A673 (cell line): ENCODE measurements at regions not wholly inside any gene's neighbourhood (a gene's known extent, or its start where the extent isn't known, plus 50 kb on each side); places are given as distances from the start of the nearest gene placed in this dataset.

Source experiments
- BruUV-seq: library from RNA; stranded (reverse); fragments of 400-500 nt; replicated peaks from 2 replicates; lab custom pipeline; 2021; lab: Mats Ljungman, UMichigan
- CTCF ChIA-PET: fragments of 300-600 bp; sonication (Branson Sonifier 250); formaldehyde crosslinking; loops from one replicate; lab custom pipeline; 2022; ENCODE audit warnings: antibody characterized with exemption; lab: Charles Lee
- POLR2A ChIA-PET: fragments of 300-600 bp; sonication (Branson Sonifier 250); formaldehyde crosslinking; loops from one replicate; lab custom pipeline; 2022; ENCODE audit warnings: antibody characterized with exemption; ENCODE audit not compliant: low non-redundant PET; lab: Charles Lee
- DNase-seq: peaks from one replicate; pipeline ENCODE4 v3.0.0-alpha.2; 2015; ENCODE audit warnings: low spot score
- H3K27ac ChIP-seq: fragments of 200-600 bp; sonication (generic); 2 replicates; pipeline ENCODE4 v1.5.1; 2016; ENCODE audit warnings: mixed run types, low read depth, mild to moderate bottlenecking, mixed read lengths, antibody characterized with exemption, low read length; ENCODE audit not compliant: poor library complexity, severe bottlenecking
- H3K27me3 ChIP-seq: fragments of 200-600 bp; sonication (generic); replicated peaks from 2 replicates; pipeline ENCODE4 v1.6.1; 2017; ENCODE audit warnings: mixed run types, low read depth, mild to moderate bottlenecking, mixed read lengths, antibody characterized with exemption, low read length; ENCODE audit not compliant: insufficient read depth, poor library complexity
- H3K36me3 ChIP-seq: fragments of 200-600 bp; sonication (generic); 2 replicates; pipeline ENCODE4 v1.6.1; 2016; ENCODE audit warnings: mixed run types, mild to moderate bottlenecking, mixed read lengths, antibody characterized with exemption, low read length; ENCODE audit not compliant: insufficient read depth, poor library complexity, severe bottlenecking
- H3K4me1 ChIP-seq: fragments of 200-600 bp; sonication (generic); 2 replicates; pipeline ENCODE4 v1.6.1; 2017; ENCODE audit warnings: mixed run types, mild to moderate bottlenecking, mixed read lengths, antibody characterized with exemption, low read length; ENCODE audit not compliant: insufficient read depth, poor library complexity, severe bottlenecking
- H3K4me3 ChIP-seq: fragments of 200-600 bp; sonication (generic); 2 replicates; pipeline ENCODE4 v1.5.1; 2016; ENCODE audit warnings: low read depth, mixed run types, mild to moderate bottlenecking, mixed read lengths, low read length; ENCODE audit not compliant: poor library complexity, severe bottlenecking
- H3K9me3 ChIP-seq: fragments of 200-600 bp; sonication (generic); 2 replicates; pipeline ENCODE4 v1.6.1; 2016; ENCODE audit warnings: mixed run types, low read depth, mild to moderate bottlenecking, mixed read lengths, antibody characterized with exemption, low read length; ENCODE audit not compliant: poor library complexity, severe bottlenecking
- CTCF ChIP-seq: fragments of 300-800, 200-600 bp; sonication (generic); conservative IDR thresholded peaks from 2 replicates; pipeline ENCODE4 v1.5.1; 2017; ENCODE audit warnings: low read depth, mild to moderate bottlenecking, antibody characterized with exemption, low read length, moderate library complexity, mixed read lengths
- EZH2 ChIP-seq: fragments of 200-600 bp; sonication (generic); IDR thresholded peaks from 2 replicates; pipeline ENCODE4 v1.6.1; 2017; ENCODE audit warnings: borderline replicate concordance, low read depth, mild to moderate bottlenecking, mixed read lengths, antibody characterized with exemption, low read length; ENCODE audit not compliant: poor library complexity, severe bottlenecking
- intact Hi-C: fragments of 100-400 bp; cut with micrococcal nuclease; formaldehyde crosslinking; loops from one replicate; pipeline ENCODE4 v1.10.0; 2022; ENCODE audit not compliant: unreplicated experiment

GRCh38 chr13:34620074-34620850 is 321.8 kb upstream of the NBEA start:
- H3K4me3 ChIP-seq = no peak overlapping the region
- TF ChIP-seq CTCF (no peak), EZH2 (no peak)
- no peaks in the 10 kb centered on the region for H3K9me3 ChIP-seq
- no TSS peak for BruUV-seq
- H3K27me3 ChIP-seq = no peaks in the 10 kb centered on the region
- H3K4me1 ChIP-seq = no peaks in the 10 kb centered on the region
- CTCF ChIA-PET = no interaction called here
- intact Hi-C loops = no loop called here
- peak; percentile 10 for DNase-seq
- no peak overlapping the region for H3K27ac ChIP-seq
- POLR2A ChIA-PET = no interaction called here
- no peaks in the 10 kb centered on the region for H3K36me3 ChIP-seq

GRCh38 chr13:34620862-34621261 is 321.2 kb upstream of the NBEA start:
- no peaks in the 10 kb centered on the region for H3K27me3 ChIP-seq
- no peak overlapping the region for H3K4me3 ChIP-seq
- H3K27ac ChIP-seq = no peak overlapping the region
- H3K36me3 ChIP-seq = no peaks in the 10 kb centered on the region
- intact Hi-C loops = no loop called here
- H3K4me1 ChIP-seq = no peaks in the 10 kb centered on the region
- TF ChIP-seq EZH2 = no peak
- TF ChIP-seq CTCF = no peak
- H3K9me3 ChIP-seq = no peaks in the 10 kb centered on the region
- ChIA-PET POLR2A (no interaction called here), CTCF (no interaction called here)
- DNase-seq = no peak
- BruUV-seq = no TSS peak

GRCh38 chr13:34623331-34623730 is 318.7 kb upstream of the NBEA start:
- intact Hi-C loops = no loop called here
- CTCF ChIA-PET = no interaction called here

More at GRCh38 chr13:34623331-34623730, 318.7 kb upstream of the NBEA start:
- POLR2A ChIA-PET = no interaction called here
- Histone ChIP-seq H3K27me3 (no peaks in the 10 kb centered on the region), H3K4me3 (no peak overlapping the region), H3K27ac (no peak overlapping the region), H3K9me3 (no peaks in the 10 kb centered on the region), H3K4me1 (no peaks in the 10 kb centered on the region), H3K36me3 (no peaks in the 10 kb centered on the region)
- BruUV-seq = no TSS peak
- no peak for TF ChIP-seq EZH2
- no peak for TF ChIP-seq CTCF
- no peak for DNase-seq
